NCI-H1092 (cell line): ENCODE measurements at regions not wholly inside any gene's neighbourhood (a gene's known extent, or its start where the extent isn't known, plus 50 kb on each side); places are given as distances from the start of the nearest gene placed in this dataset.

Source experiments
- DNase-seq: peaks from one replicate; lab custom pipeline; 2025; lab: John Stamatoyannopoulos, UW

GRCh38 chr5:111887706-111888105, 130.7 kb upstream of the NREP start:
- no peak for DNase-seq

DNA sequence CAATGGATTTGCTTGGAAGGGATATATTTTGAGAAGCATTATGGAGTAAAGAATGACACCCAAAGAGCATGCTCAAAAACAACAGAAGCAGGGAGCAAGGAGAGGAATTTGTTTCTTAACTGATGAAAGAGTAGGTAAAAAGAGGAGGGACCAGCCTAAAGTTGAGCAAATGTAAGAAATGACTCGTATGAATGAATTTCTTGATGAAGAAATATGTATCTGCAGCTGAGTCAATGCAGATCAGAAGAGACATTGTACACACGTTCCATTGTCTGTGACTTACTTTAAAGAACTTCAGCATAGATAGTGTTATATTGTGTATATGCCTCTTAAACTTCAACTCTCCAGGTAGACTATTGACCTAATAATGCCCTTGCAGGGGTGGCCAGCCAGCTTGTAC, 112.7 kb upstream of the NREP start:
- no peak for DNase-seq

GRCh38 chr5:111865356-111865755, 108.4 kb upstream of the NREP start:
- DNase-seq: no peak

GRCh38 chr5:111863801-111864200, 106.8 kb upstream of the NREP start:
- DNase-seq: no peak

DNA sequence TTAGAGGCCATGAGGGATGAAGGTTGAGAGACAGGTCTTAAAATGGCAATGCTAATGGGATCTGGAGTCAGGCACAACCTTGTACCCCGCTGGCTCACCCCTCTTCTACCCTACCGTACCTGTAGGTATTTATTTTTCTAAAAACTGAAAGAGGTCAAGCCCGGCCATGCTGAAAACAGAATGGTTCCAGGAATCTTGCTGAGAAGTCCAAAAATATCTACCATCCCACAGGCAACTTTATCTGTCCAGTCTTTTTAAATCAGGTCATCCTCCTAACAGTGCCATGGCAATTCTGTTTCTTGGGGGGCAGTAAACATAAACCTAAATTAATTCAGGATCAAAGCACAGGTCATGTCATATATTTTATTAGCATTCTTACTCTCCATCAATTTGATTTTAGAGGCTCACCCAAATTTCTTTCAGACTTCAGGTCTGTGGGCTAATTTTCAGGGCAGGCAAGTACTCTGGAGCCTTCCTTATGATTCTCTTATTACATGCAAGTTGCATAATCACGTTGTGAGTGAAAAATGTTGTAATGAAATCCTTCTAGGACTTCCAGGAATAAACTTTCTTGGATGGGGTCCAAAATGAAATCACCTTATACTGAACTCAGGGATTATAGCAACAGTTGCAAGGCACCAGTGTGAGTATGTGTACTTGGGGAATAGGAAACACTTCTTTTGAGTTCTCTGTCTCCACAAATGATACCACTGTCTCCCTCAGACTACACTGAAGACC, 102.7 kb upstream of the NREP start:
- no peak for DNase-seq

DNA sequence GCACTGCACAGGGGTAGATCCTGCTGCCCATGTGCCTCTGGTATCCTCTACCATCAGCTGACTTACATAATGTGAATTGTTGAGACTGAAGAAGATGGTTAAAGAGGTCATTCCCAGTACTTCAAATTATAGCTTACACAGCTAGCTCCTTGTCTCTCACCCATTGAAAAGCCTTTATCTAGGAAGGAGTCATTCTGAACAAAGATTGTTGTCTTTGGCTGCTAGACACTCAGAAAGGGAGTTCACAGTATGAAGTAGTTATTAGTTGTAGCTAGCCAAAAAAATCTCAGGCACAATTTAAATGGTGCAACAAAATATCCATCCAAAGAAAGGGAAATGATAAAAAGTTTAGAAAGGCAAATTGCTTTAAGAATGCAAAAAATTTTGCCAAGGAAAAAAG, 102.0 kb upstream of the NREP start:
- no peak for DNase-seq

DNA sequence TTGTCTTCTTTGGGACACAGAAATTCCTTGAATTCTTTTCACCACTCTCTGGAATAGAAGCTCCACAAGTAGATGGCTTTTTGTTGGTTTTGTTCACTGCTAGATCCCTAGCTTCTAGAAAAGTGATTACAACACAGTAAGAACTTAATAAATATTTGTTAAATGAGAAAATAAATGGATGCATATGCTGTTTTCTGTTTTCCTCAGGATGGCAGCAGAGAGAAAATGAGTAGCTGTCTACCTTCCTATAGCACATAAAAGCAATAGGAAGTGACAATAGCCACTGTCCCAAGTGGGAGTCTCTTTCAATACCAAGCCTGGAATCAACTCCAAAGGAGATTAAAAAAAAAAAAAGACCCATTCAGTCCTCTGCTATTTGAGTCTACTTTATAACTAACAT, 100.6 kb upstream of the NREP start:
- no peak for DNase-seq

DNA sequence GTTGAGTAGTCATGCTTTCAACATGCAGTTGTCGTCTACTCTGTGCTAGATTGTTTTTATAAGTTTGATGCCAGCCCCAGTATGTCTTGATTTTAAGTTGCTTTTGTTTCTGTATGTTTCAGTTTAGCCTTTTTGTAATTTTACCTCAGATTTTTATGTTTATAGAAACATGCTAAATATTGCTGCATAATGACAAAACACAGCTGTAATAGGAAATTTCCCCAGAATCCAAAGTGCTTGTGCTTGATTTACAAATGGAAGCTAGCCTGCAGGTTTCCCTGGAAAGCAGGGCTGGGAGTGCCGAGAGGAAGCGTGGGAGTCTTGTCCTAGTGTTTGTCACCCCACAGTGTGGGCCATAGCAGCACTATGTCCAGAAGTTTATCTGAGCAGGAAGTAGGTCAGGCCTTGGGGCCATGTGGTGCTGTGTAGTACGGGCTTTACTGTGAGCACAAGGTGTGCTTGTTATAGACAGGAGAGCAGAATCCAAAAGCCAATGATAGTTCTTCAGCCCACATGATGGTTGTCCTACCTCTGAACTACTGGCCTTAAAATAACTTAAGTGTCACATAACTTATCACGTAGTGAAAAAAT, 100.0 kb upstream of the NREP start:
- DNase-seq: no peak

- DNase-seq: no peak
These were observed 98.4 kb upstream of the NREP start for GRCh38 chr5:111855356-111855755.

GRCh38 chr5:111854186-111854585, 97.2 kb upstream of the NREP start:
- DNase-seq: no peak

- no peak for DNase-seq
These were observed 96.8 kb upstream of the NREP start for GRCh38 chr5:111853748-111854147.

DNA sequence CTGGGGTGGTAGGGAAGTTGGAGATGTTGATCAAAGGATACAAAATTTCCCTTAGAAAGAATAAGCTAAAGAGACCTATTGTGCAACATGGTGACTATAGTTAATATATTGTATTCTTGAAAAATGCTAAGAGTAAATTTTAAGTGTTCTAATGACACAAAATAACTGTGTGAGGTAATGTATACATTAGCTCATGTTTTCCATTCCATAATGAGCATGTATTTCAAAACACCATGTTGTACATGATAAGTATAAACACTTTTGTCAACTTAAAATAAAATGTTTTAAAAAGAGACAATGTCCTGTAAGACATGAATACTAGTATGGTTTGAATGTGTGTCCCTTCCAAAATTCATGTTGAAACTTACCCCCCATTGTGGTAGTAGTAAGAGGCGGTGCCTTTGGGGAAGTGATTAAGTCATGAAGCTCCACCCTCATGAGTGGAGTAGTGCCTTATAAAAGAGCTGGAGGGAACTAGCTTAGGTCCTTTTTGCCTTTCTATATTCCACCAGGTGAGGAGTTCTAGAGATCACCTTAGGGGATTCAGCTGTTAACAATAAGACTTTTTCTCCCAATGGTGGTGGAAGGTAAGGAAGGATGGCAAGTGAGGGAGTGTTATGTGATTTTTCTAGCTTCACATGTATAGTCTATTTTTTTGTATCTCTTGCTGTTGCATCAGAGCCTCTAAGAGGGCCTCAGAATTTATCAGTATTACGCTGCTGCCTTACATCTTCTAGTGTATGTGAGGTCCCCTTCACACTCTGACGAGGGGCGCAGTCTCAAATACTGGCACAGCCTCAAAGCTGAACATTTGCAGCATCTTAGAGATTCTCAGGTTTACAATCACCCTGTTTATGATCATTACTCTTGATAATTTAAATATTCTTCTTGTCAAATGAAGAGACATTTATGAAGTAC, 94.9 kb upstream of the NREP start:
- no peak for DNase-seq

GRCh38 chr5:111848476-111848875, 91.5 kb upstream of the NREP start:
- DNase-seq: no peak

- DNase-seq: no peak
These were observed 90.3 kb upstream of the NREP start for GRCh38 chr5:111847052-111847925.

- DNase-seq: no peak
These were observed 83.2 kb upstream of the NREP start for GRCh38 chr5:111840036-111840674.

- DNase-seq: no peak
These were observed 82.4 kb upstream of the NREP start for GRCh38 chr5:111839438-111839837.

GRCh38 chr5:111836426-111836825, 79.4 kb upstream of the NREP start:
- DNase-seq: no peak

DNA sequence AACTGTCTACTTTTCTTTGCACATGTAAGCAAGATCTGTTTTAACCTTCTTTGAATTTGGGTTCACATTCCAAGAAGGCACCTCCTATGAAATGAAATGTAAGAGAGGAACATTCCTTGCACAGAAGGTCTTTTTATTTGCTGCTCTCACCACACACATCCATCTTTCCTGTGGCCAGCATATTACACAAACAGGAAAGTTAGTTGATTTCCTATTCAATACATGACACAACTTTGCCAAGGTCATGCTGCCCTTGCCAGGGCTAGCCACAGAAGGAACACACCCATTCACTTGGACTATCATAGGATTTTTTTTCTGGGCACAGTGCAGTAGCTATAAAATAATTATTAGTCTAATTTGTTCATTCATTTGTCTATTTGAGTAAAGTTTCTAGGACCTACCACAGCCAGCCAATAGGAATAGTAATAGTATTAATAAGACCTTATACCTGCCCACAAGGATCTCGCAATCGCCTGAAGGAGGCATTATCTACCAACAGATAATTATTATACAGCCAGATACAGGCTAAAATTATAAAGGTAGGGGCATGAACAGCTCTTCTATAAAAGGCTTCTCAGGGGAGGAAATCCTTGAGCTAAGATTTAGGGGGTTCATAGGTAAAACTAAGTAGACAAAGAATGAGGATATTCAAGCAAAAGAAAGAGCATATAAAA, 78.1 kb upstream of the NREP start:
- no peak for DNase-seq

- DNase-seq: no peak
These were observed 73.3 kb upstream of the NREP start for GRCh38 chr5:111830333-111830732.

- no peak for DNase-seq
These were observed 72.7 kb upstream of the NREP start for GRCh38 chr5:111829701-111830100.

DNA sequence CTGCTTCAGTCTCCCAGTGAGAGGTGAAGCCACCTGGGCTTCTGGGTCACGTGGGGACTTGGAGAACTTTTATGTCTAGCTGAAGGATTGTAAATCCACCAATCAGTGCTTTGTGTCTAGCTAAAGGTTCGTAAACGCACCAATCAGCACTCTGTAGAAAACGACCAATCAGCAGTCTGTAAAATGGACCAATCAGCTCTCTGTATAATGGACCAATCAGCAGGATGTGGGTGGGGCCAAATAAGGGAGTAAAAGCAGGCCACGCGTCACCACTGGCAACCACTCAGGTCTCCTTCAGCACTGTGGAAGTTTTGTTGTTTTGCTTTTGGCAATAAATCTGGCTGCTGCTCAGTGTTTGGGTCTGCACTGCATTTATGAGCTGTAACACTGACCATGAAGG, 69.1 kb upstream of the NREP start:
- no peak for DNase-seq
